ENCODE measurements at regions not wholly inside any gene's neighbourhood (a gene's known extent, or its start where the extent isn't known, plus 50 kb on each side); places are given as distances from the start of the nearest gene placed in this dataset.
A peak's percentile ranks its signal among the peaks of the same experiment; 100 is the strongest.
"Not testable (repeated sequence)": the region's sequence is repeated elsewhere in the genome, so short reads cannot be mapped to it uniquely, and the experiment has no call there.

DNA sequence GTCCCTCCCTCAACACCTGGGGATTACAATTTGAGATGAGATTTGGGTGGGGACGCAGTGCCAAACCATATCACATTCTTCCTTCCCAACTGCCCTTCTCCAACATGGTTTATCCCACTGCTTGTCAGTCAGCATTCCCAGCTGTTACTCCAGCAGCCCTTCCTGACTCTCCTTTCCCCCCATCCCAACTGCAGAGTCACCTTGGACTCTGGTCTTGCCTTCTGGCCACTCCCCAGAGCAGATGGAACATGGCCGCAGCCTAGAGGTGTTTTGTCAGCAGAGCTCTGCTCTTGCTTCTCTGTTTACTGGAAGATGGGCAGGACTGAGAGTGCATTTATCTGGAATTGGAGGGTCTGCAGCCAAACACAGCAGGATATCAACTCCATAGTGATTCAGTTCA lies 51.2 kb upstream of the MEX3C start:
- DNase-seq (ENCODE audit: low spot score) = no peak

- DNase-seq (ENCODE audit: low spot score) = no peak
Measured at GRCh38 chr18:51250006-51250405, 52.5 kb upstream of the MEX3C start.

GRCh38 chr18:51250458-51251024 lies 53.1 kb upstream of the MEX3C start:
- DNase-seq (ENCODE audit: low spot score) = no peak

GRCh38 chr18:51251625-51252024 lies 54.1 kb upstream of the MEX3C start:
- no peak for DNase-seq (ENCODE audit: low spot score)

DNA sequence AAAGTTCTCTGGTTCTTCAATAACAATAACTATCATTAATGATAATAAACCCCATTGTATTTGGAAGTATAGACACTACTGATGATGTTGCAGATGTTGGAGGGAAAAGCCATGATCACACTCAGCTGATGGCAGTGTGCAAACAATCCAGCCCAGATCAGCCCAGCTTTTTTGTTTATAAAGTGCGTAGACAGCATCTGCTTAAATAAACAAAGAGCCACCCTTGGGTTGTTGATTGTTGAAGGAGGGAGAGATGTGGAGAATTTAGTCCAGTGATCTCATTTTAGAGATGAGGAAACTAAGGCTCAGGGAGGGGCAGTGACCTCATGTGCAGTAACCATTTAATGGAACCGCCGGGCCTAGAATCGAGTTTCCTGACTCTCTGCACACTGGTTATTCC lies 56.0 kb upstream of the MEX3C start:
- no peak for DNase-seq (ENCODE audit: low spot score)

DNA sequence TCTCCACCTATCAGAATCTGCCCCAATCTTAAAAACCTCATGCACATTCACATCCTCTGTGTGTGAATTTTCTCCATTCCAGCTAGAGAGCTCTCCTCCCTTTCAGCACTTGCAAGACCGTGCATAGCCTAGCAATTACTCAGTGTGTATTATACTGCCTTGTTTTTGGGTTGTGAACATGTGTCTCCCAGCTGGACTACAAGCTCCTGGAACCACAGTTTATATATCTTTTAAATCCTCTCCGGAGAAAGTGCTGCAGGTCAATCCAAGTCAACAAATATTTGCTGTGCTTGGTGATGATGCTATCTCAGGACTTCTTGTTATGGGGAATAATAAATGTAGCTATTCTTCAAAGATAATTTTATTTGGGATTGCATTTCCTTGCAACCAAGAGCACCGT lies 58.2 kb upstream of the MEX3C start:
- DNase-seq (ENCODE audit: low spot score) = no peak

DNA sequence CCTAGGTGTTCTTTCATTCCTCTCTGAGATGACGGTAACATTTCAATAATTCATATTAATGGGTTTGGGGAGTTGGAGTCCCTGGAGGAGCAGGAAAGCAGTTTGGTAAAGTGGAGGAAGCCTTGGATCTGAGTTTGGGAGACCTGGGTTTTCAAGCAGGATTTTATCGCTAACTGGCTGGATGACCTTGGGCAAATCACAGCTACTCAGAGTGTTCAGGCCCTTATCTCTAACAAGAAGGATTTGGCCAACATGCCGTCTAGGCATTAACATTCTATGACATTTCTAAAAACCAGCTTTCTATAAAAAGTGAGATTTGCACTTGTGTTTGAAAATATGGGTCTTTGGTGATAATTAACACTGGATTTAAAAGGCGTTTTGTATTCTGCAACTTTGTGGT lies 59.7 kb upstream of the MEX3C start:
- no peak for DNase-seq (ENCODE audit: low spot score)

DNA sequence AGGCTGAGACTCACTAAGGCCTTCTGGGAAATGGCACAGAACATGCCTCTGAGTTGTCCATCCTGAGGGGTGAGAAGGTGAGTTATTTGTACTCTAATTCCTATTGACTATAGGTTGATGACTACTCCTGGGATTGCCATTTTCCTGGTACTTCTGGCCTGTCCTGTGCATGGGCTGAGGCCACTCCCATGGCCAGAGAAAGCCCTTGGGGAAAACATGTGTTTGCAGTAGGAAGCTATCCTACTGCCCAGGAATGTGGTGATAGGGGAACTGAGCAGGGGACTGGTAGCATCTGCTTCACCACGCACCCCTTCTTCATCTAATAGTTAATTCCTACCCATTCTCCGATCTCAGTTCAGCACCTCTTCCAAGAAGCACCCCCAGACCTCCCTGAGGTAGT lies 62.6 kb upstream of the MEX3C start:
- DNase-seq (ENCODE audit: low spot score) = no peak

DNA sequence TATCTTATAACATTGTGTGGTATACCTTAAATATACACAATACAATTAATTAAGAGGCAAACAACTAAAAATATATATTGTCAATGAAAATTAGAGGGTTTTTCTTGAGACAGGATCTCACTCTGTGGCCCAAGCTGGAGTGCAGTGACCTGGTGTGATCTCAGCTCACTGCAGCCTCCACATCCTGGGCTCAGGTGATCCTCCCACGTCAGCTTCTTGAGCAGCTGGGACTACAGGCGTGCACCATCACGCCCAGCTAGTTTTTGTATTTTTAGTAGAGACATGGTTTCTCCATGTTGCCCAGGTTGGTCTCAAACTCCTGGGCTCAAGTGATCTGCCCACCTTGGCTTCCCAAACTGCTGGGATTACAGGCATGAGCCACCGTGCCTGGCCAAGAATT lies 68.6 kb upstream of the MEX3C start:
- not testable (repeated sequence) for DNase-seq (ENCODE audit: low spot score)

GRCh38 chr18:51266773-51267172 lies 69.3 kb upstream of the MEX3C start:
- no peak for DNase-seq (ENCODE audit: low spot score)

DNA sequence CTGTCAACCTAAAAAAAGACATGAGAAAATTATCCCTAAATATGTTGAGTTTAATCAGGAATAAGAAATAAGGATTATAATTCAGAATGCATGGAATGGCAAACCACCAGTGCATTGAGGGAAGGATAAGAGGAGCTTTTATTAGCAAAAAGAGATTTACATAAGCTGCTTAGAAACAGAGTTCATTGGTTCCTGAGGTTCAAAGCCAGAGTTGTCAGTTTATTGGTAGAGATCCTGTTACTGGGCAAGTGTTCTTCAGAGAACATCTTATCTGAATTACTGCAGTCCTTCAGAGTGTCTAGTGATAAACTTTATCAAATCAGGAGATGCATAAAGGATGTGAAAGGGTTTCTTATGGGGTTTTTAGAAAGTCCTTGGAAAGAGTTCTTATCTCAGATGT lies 76.0 kb upstream of the MEX3C start:
- DNase-seq (ENCODE audit: low spot score) = no peak

DNA sequence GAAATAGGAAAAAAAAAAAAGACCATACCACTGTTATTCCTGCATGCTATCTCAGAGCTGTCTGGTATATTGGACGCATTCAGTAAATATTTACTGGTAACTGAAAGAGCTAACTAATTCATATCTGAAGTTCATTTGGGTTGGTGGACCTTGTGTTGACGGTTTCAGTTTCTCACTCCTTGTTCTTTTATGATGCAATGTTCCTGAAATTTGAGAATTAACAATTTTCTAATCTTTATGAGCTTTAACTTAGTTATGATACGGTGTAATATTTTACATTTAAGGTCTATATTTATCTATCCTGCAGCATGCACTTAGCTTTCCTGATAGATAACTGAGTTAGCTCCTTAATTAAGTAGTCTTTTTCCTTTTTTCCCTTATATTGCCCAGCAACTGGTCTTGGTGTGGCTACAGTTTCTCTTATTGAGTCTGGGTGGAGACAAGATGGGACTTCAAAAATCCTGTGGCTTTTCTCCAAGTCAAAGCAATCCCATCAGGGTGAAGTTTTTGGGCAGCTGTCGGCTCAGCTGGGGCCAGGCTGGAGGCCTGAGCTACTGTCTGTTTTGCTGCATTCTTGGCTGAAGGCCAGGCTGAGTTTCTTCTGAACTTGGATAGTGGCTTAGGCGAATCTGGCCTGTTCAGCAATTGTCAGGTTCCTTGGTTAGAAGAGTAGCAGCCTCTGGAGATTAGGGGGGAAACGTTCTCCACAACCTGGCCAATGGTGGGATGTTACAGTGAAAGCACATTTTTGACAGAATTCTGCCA lies 78.4 kb upstream of the MEX3C start:
- DNase-seq (ENCODE audit: low spot score) = no peak

DNA sequence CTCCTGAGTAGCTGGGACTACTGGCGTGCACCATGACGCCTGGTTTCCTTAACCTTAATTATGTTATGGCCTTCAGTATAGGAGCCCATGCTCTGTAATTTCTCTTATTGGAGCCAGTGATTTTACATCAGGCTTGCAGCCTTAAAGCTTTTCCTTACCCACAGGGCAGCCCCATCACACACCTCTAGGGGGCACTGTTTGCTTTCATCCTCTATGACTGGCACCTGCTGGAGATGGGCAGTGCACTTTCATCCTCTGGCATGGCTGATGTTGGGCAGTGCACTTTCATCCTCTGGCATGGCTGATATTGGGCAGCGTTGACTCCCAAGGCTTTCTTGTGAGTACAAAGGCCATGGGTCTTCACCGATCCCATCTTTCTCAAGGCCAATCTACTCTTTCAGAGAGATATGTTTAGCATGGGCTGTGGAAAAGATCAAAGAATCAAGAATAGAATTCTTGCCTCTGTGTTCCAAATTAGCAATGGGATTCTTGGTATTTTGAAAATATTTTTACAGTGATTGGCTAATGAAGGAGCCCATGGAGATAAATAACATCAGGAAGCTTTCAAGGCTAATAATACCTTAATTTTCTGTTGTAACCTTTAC lies 80.7 kb upstream of the MEX3C start:
- peak; percentile 15 for DNase-seq (ENCODE audit: low spot score)

- no peak for DNase-seq (ENCODE audit: low spot score)
Measured at GRCh38 chr18:51279367-51279984, 82.0 kb upstream of the MEX3C start.

DNA sequence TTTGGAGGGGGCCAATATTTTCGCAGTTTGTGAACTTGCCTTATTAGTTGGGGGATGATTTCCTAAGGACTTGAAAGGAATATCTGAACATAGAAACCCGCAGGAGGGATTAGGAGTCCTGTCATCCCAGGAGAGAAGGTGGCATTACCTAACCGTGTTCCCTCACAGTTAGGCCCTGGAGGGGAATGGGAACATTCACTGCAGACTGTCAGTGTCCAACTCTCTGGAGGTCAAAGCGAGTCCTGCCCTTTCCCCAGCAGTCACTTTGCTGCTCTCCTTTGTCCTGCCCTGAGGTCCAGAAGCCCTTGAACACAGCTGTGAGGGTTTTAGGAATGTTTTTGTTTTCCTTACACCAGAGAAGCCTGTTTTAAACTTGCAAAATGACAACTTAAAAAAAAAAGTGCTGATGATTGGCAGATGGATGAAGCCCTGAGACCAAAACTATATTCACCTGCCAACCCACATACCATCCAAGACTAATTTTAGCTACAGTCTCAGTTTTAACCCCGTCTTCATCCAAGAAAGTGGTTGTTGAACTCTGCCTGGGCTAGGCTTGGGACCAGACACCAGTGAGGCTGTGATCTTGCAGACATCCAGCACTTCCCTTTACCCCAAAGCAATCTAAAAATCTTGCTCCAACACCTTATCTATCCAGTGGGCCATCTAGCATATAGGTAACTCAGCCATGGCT lies 90.5 kb upstream of the MEX3C start:
- DNase-seq (ENCODE audit: low spot score) = no peak

DNA sequence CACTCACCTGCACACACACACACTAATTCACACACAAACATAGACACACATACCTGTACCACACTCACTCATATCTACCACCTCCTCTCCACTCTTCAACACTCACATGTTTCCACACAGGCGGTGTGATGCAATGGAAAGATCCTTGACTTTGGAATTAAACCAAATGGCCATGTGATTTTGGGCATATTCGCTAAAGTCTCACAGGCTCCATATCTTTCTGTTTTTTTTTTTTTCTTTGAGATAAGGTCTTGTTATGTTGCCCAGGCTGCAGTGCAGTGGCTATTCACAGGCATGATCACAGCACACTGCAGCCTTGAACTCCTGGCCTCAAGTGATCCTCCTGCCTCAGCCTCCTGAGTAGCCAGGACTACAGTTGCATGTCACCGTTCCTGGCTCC lies 91.1 kb upstream of the MEX3C start:
- no peak for DNase-seq (ENCODE audit: low spot score)

GRCh38 chr18:51290860-51291259 lies 93.4 kb upstream of the MEX3C start:
- no peak for DNase-seq (ENCODE audit: low spot score)

GRCh38 chr18:51300912-51301311 lies 103.4 kb upstream of the MEX3C start:
- DNase-seq (ENCODE audit: low spot score) = no peak

GRCh38 chr18:51301376-51301775 lies 103.9 kb upstream of the MEX3C start:
- no peak for DNase-seq (ENCODE audit: low spot score)

DNA sequence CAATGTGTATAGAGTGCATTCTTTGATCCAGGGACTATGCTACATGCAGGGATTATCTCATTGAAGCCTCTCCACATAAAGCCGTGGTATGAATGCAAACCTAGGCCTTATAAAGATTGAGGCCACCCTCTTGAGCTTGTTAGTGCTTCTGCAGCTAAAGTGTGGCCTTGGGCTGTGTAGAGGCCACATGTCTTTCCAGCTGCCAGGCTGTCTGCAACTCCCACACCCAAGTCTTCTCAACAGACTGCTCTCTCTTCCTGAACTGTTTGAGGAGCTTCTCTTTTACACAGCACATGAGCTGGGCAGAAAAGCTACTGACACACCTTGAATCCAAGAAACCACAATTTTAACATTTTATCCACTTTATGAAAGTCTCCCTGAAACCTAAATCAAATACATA lies 119.2 kb upstream of the MEX3C start:
- DNase-seq (ENCODE audit: low spot score) = no peak

- no peak for DNase-seq (ENCODE audit: low spot score)
Measured at GRCh38 chr18:51321696-51322095, 124.2 kb upstream of the MEX3C start.

GRCh38 chr18:51323961-51324360 lies 126.5 kb upstream of the MEX3C start:
- DNase-seq (ENCODE audit: low spot score) = no peak

GRCh38 chr18:51330148-51330547 lies 132.7 kb upstream of the MEX3C start:
- DNase-seq (ENCODE audit: low spot score) = no peak

Measured in CD4-positive, alpha-beta T cell treated with Interleukin-2 at 100 ng/mL for 4 hours (primary cell).